ENCODE measurements at regions not wholly inside any gene's neighbourhood (a gene's known extent, or its start where the extent isn't known, plus 50 kb on each side); places are given as distances from the start of the nearest gene placed in this dataset.

GRCh38 chr13:87872813-87873212, 201.6 kb downstream of the SLITRK5 start:
- no peak for TF ChIP-seq CTCF (IDR thresholded peaks at IDR 0.05)
- no peak for TF ChIP-seq POLR2A (IDR thresholded peaks at IDR 0.05)
- no peak for TF ChIP-seq POLR2AphosphoS5 (IDR thresholded peaks at IDR 0.05)
- TF ChIP-seq EP300 (IDR thresholded peaks at IDR 0.05; ENCODE audit: low read depth) = no peak
